ENCODE measurements at regions not wholly inside any gene's neighbourhood (a gene's known extent, or its start where the extent isn't known, plus 50 kb on each side); places are given as distances from the start of the nearest gene placed in this dataset.

DNA sequence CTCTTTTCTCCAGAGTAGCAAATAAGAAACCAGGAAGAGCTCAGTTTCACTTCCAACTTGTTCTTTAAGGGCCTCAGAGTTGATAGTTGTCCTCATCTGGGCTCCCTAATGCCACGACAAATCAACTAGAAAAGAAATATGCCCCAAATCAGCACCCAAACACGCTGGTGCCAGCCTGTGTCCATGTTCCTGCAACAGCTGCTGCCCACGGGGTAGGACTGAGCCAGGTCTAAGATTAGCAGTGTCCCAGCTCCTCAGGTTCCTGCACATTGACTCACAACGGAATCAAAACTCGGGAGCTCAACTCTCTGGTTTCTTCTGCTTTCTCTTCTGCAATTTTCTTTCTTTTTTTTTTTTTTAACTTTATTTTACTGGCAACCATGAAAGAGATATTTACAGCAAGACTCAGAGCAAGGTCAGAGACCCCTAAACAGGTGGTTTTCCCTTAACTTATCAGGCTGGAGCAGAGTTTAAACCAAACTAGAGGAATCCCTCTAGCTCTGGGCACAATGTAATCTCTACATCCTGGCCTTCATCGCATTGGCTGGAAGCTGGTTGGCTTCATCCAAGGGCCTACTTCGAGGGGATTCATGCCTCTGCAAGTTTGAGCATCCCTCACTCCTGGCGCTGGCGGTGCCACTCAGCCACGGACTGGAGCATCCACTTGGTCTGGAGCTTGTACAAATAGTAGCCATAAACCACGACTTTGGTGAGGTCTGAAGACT lies 126.1 kb downstream of the PFKFB3 start:
- TF ChIP-seq, protein P1, sequence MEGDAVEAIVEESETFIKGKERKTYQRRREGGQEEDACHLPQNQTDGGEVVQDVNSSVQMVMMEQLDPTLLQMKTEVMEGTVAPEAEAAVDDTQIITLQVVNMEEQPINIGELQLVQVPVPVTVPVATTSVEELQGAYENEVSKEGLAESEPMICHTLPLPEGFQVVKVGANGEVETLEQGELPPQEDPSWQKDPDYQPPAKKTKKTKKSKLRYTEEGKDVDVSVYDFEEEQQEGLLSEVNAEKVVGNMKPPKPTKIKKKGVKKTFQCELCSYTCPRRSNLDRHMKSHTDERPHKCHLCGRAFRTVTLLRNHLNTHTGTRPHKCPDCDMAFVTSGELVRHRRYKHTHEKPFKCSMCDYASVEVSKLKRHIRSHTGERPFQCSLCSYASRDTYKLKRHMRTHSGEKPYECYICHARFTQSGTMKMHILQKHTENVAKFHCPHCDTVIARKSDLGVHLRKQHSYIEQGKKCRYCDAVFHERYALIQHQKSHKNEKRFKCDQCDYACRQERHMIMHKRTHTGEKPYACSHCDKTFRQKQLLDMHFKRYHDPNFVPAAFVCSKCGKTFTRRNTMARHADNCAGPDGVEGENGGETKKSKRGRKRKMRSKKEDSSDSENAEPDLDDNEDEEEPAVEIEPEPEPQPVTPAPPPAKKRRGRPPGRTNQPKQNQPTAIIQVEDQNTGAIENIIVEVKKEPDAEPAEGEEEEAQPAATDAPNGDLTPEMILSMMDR (conservative IDR thresholded peaks at IDR 0.05 in 1 of 2, IDR thresholded peaks at IDR 0.05 in 1 of 2; ENCODE audit: low read depth in 1 of 2, low read length in 2 of 2) = no peak
- no peak for TF ChIP-seq EZH2 (IDR thresholded peaks at IDR 0.05; ENCODE audit: low read length, missing control alignments)
